ENCODE measurements at regions not wholly inside any gene's neighbourhood (a gene's known extent, or its start where the extent isn't known, plus 50 kb on each side); places are given as distances from the start of the nearest gene placed in this dataset.

GRCh38 chr11:93073508-93074280 is 104.2 kb downstream of the MTNR1B start:
- Mint-ChIP-seq H3K27me3 (ENCODE audit: insufficient read depth, unreplicated experiment) (peaks cover 13% of the 10 kb centered on the region), H3K36me3 (ENCODE audit: insufficient read depth, unreplicated experiment) (no peaks in the 10 kb centered on the region), H3K4me3 (ENCODE audit: unreplicated experiment) (no peak overlapping the region), H3K27ac (ENCODE audit: unreplicated experiment) (no peak overlapping the region), H3K9me3 (ENCODE audit: unreplicated experiment) (no peaks in the 10 kb centered on the region), H3K4me1 (ENCODE audit: low read depth, unreplicated experiment) (no peaks in the 10 kb centered on the region)
- Histone ChIP-seq H3K9me3 (no peaks in the 10 kb centered on the region), H3K4me3 (ENCODE audit: low read depth, low read length) (no peak overlapping the region), H3K36me3 (ENCODE audit: control insufficient read depth, insufficient read depth, low read length) (no peaks in the 10 kb centered on the region), H3K4me1 (no peaks in the 10 kb centered on the region), H3K27me3 (replicated peaks; ENCODE audit: control insufficient read depth, insufficient read depth, low read length) (no peaks in the 10 kb centered on the region)
- no peak for TF ChIP-seq CTCF (IDR thresholded peaks at IDR 0.05; ENCODE audit: insufficient read depth in 1 of 2, low read depth in 1 of 2, low read length in 1 of 2, severe bottlenecking in 1 of 2, unreplicated experiment in 1 of 2)
- ChIA-PET CTCF (no interaction called here), POLR2A (no interaction called here)
- no peak for DNase-seq
- no TSS peak for BruUV-seq (replicated peaks)
- intact Hi-C loops (cut with micrococcal nuclease; ENCODE audit: unreplicated experiment) = no loop called here

- Histone ChIP-seq H3K36me3 (ENCODE audit: control insufficient read depth, insufficient read depth, low read length) (no peaks in the 10 kb centered on the region), H3K4me1 (no peaks in the 10 kb centered on the region), H3K9me3 (no peaks in the 10 kb centered on the region), H3K4me3 (ENCODE audit: low read depth, low read length) (no peak overlapping the region), H3K27me3 (replicated peaks; ENCODE audit: control insufficient read depth, insufficient read depth, low read length) (no peaks in the 10 kb centered on the region)
- DNase-seq = no peak
- Mint-ChIP-seq H3K27ac (ENCODE audit: unreplicated experiment) (no peak overlapping the region), H3K36me3 (ENCODE audit: insufficient read depth, unreplicated experiment) (no peaks in the 10 kb centered on the region), H3K27me3 (ENCODE audit: insufficient read depth, unreplicated experiment) (peaks cover 13% of the 10 kb centered on the region), H3K9me3 (ENCODE audit: unreplicated experiment) (no peaks in the 10 kb centered on the region), H3K4me3 (ENCODE audit: unreplicated experiment) (no peak overlapping the region), H3K4me1 (ENCODE audit: low read depth, unreplicated experiment) (no peaks in the 10 kb centered on the region)
- BruUV-seq (replicated peaks) = no TSS peak
- TF ChIP-seq CTCF (IDR thresholded peaks at IDR 0.05; ENCODE audit: insufficient read depth in 1 of 2, low read depth in 1 of 2, low read length in 1 of 2, severe bottlenecking in 1 of 2, unreplicated experiment in 1 of 2) = no peak
- ChIA-PET POLR2A (no interaction called here), CTCF (no interaction called here)
- intact Hi-C loops (cut with micrococcal nuclease; ENCODE audit: unreplicated experiment) = no loop called here
Observed at GRCh38 chr11:93074352-93074751, 104.9 kb downstream of the MTNR1B start.

- H3K4me3 ChIP-seq (ENCODE audit: low read depth, low read length) = no peak overlapping the region
- Mint-ChIP-seq H3K27ac (ENCODE audit: unreplicated experiment) (no peak overlapping the region), H3K36me3 (ENCODE audit: insufficient read depth, unreplicated experiment) (no peaks in the 10 kb centered on the region), H3K4me1 (ENCODE audit: low read depth, unreplicated experiment) (no peaks in the 10 kb centered on the region), H3K4me3 (ENCODE audit: unreplicated experiment) (no peak overlapping the region), H3K9me3 (ENCODE audit: unreplicated experiment) (no peaks in the 10 kb centered on the region), H3K27me3 (ENCODE audit: insufficient read depth, unreplicated experiment) (peaks cover 13% of the 10 kb centered on the region)
- DNase-seq = no peak
- no peaks in the 10 kb centered on the region for H3K4me1 ChIP-seq
- intact Hi-C loops (cut with micrococcal nuclease; ENCODE audit: unreplicated experiment) = no loop called here
- CTCF ChIA-PET = no interaction called here
- no peaks in the 10 kb centered on the region for H3K36me3 ChIP-seq (ENCODE audit: control insufficient read depth, insufficient read depth, low read length)
- H3K27me3 ChIP-seq (replicated peaks; ENCODE audit: control insufficient read depth, insufficient read depth, low read length) = no peaks in the 10 kb centered on the region
- POLR2A ChIA-PET = no interaction called here
- BruUV-seq (replicated peaks) = no TSS peak
- TF ChIP-seq CTCF (IDR thresholded peaks at IDR 0.05; ENCODE audit: insufficient read depth in 1 of 2, low read depth in 1 of 2, low read length in 1 of 2, severe bottlenecking in 1 of 2, unreplicated experiment in 1 of 2) = no peak
- no peaks in the 10 kb centered on the region for H3K9me3 ChIP-seq
Observed at GRCh38 chr11:93075782-93076181, 106.3 kb downstream of the MTNR1B start.

Measured in Caco-2 (cell line).